ENCODE measurements at regions not wholly inside any gene's neighbourhood (a gene's known extent, or its start where the extent isn't known, plus 50 kb on each side); places are given as distances from the start of the nearest gene placed in this dataset.
"Not testable (repeated sequence)": the region's sequence is repeated elsewhere in the genome, so short reads cannot be mapped to it uniquely, and the experiment has no call there.

DNA sequence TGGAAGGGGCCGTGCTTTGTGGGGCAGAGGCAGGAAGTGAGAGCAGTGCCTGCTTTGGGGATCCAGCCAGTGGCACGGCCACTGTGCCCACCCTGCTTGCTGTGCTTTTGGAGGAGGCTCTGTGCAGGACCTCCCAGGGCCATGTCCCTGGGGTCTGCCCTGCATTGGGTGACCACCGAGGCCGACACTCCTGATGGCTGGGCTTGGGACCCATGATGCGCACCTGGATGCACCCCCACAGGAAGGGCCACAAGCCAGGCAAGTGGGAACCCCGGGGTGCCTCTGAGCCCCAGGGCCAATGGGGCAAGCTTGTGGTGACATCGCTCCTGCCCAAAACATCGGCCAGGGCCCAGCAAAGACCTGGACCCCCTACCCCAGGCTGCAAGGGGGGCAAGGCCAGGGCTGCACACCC, 738.6 kb upstream of the GJE1 start:
- Histone ChIP-seq H2AFZ (ENCODE audit: low read length) (no peak overlapping the region), H3K36me3 (replicated peaks; ENCODE audit: insufficient read depth, low read length) (no peaks in the 10 kb centered on the region), H3K4me2 (ENCODE audit: low read depth, low read length) (no peak overlapping the region), H3K4me1 (ENCODE audit: low read length) (no peaks in the 10 kb centered on the region), H3K79me2 (ENCODE audit: low read length) (no peaks in the 10 kb centered on the region), H3K27me3 (replicated peaks; ENCODE audit: insufficient read depth, low read length) (no peaks in the 10 kb centered on the region), H3K27ac (ENCODE audit: low read length) (no peak overlapping the region), H3K4me3 (ENCODE audit: low read length) (no peak overlapping the region), H3K9me3 (replicated peaks; ENCODE audit: insufficient read depth, low read length) (no peaks in the 10 kb centered on the region), H3K9ac (ENCODE audit: low read length) (no peak overlapping the region), H3K9me2 (replicated peaks; ENCODE audit: insufficient read depth, low read length) (no peaks in the 10 kb centered on the region), H3F3A (ENCODE audit: insufficient read depth, low read length) (no peaks in the 10 kb centered on the region), H4K20me1 (ENCODE audit: insufficient read depth, low read length) (no peaks in the 10 kb centered on the region)
- TF ChIP-seq, protein P1, sequence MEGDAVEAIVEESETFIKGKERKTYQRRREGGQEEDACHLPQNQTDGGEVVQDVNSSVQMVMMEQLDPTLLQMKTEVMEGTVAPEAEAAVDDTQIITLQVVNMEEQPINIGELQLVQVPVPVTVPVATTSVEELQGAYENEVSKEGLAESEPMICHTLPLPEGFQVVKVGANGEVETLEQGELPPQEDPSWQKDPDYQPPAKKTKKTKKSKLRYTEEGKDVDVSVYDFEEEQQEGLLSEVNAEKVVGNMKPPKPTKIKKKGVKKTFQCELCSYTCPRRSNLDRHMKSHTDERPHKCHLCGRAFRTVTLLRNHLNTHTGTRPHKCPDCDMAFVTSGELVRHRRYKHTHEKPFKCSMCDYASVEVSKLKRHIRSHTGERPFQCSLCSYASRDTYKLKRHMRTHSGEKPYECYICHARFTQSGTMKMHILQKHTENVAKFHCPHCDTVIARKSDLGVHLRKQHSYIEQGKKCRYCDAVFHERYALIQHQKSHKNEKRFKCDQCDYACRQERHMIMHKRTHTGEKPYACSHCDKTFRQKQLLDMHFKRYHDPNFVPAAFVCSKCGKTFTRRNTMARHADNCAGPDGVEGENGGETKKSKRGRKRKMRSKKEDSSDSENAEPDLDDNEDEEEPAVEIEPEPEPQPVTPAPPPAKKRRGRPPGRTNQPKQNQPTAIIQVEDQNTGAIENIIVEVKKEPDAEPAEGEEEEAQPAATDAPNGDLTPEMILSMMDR (IDR thresholded peaks at IDR 0.05; ENCODE audit: low read length): no peak
- no peak for TF ChIP-seq EZH2phosphoT487 (IDR thresholded peaks at IDR 0.05; ENCODE audit: low read length)
- TF ChIP-seq EZH2 (optimal IDR thresholded peaks at IDR 0.05; ENCODE audit: low read depth, low read length): no peak
- no peak for DNase-seq

DNA sequence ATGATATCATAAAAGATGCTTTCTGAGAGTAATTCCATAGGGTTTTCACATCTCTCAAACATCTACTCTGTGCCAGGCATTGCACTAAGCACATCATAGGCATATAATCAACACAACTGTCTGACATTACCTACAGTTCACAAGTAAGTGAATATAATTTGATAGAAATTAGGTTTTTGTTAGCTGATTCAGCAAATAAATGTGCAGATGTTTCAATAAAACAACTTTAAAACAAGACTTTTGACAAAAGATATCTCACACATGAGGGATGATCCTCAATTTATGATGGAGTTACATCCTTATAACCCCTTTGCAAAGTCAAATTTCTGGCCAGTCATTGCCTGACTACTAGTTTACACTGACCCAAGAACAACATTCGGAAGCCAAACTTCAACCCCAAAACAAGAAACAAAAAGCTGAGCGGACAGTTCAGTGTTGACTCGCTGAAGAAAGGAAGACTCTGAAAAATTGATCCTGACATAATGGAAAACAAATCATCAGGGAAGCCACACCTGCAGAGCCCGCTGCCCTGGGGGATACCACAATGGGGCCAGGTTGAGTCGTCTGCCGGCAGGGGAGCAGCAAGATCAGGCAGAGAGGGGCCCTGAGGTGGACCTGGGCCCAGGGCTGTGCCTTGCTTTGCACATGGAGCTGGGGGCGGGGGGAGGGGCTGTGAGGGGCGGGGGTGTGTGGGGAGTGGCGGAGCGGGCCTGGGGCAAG, 739.2 kb upstream of the GJE1 start:
- Histone ChIP-seq H3K36me3 (replicated peaks; ENCODE audit: insufficient read depth, low read length) (no peaks in the 10 kb centered on the region), H4K20me1 (ENCODE audit: insufficient read depth, low read length) (no peaks in the 10 kb centered on the region), H3K4me3 (ENCODE audit: low read length) (no peak overlapping the region), H3K9me3 (replicated peaks; ENCODE audit: insufficient read depth, low read length) (no peaks in the 10 kb centered on the region), H3K9ac (ENCODE audit: low read length) (no peak overlapping the region), H3F3A (ENCODE audit: insufficient read depth, low read length) (no peaks in the 10 kb centered on the region), H3K79me2 (ENCODE audit: low read length) (no peaks in the 10 kb centered on the region), H3K9me2 (replicated peaks; ENCODE audit: insufficient read depth, low read length) (no peaks in the 10 kb centered on the region), H3K27ac (ENCODE audit: low read length) (no peak overlapping the region), H3K4me1 (ENCODE audit: low read length) (no peaks in the 10 kb centered on the region), H3K4me2 (ENCODE audit: low read depth, low read length) (no peak overlapping the region), H3K27me3 (replicated peaks; ENCODE audit: insufficient read depth, low read length) (no peaks in the 10 kb centered on the region), H2AFZ (ENCODE audit: low read length) (no peak overlapping the region)
- TF ChIP-seq EZH2 (optimal IDR thresholded peaks at IDR 0.05; ENCODE audit: low read depth, low read length): no peak
- TF ChIP-seq, protein P1 (IDR thresholded peaks at IDR 0.05; ENCODE audit: low read length): no peak
- TF ChIP-seq EZH2phosphoT487 (IDR thresholded peaks at IDR 0.05; ENCODE audit: low read length): no peak
- DNase-seq: no peak

DNA sequence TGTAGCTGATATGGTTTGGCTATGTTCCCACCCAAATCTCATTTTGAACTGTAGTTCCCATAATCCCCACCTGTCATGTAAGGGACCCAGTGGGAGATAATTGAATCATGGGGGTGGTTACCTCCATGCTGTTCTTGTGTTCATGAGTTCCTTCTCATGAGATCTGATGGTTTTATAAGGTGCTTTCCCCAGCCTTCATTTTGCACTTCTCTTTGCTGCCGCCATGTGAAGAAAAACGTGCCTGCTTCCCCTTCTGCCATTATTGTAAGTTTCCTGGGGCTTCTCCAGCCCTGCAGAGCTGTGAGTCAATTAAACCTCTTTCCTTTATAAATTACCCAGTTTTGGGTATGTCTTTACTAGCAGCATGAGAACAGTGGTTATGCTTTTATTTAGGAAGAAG, 741.6 kb upstream of the GJE1 start:
- H3K79me2 ChIP-seq (ENCODE audit: low read length); H3K9ac ChIP-seq (ENCODE audit: low read length); H3K9me3 ChIP-seq (replicated peaks; ENCODE audit: insufficient read depth, low read length); H4K20me1 ChIP-seq (ENCODE audit: insufficient read depth, low read length); DNase-seq; H2AFZ ChIP-seq (ENCODE audit: low read length); H3K4me2 ChIP-seq (ENCODE audit: low read depth, low read length); H3K27me3 ChIP-seq (replicated peaks; ENCODE audit: insufficient read depth, low read length); H3K9me2 ChIP-seq (replicated peaks; ENCODE audit: insufficient read depth, low read length); H3K27ac ChIP-seq (ENCODE audit: low read length); H3K36me3 ChIP-seq (replicated peaks; ENCODE audit: insufficient read depth, low read length); H3K4me1 ChIP-seq (ENCODE audit: low read length); H3K4me3 ChIP-seq (ENCODE audit: low read length); H3F3A ChIP-seq (ENCODE audit: insufficient read depth, low read length): not testable (repeated sequence)

DNA sequence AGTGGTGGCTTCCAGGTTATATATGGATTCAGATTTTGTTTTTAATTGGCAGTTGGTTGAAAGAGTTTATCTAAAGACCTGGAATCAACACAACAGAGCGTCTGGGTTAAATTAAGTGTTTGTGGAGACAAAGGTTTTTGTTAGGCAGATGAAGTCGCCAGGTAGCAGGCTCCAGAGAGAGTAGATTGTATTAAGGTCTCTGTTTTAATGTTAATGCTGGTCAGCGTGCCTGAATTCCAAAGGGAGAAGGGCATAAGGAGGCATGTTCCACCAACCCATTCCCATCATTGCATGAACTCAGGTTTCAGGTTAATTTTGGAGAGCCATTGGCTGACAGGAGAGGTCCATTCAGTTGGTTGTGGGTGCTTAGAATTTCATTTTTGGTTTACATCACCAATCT, 744.1 kb upstream of the GJE1 start:
- TF ChIP-seq, protein P1 (IDR thresholded peaks at IDR 0.05; ENCODE audit: low read length): no peak
- no peak for TF ChIP-seq EZH2 (optimal IDR thresholded peaks at IDR 0.05; ENCODE audit: low read depth, low read length)
- no peak for TF ChIP-seq EZH2phosphoT487 (IDR thresholded peaks at IDR 0.05; ENCODE audit: low read length)
- DNase-seq: no peak

More for the DNA sequence above, 744.1 kb upstream of the GJE1 start:
- no peaks in the 10 kb centered on the region for H3K4me1 ChIP-seq (ENCODE audit: low read length)
- no peaks in the 10 kb centered on the region for H3K79me2 ChIP-seq (ENCODE audit: low read length)
- H3K27ac ChIP-seq (ENCODE audit: low read length): no peak overlapping the region
- no peak overlapping the region for H3K9ac ChIP-seq (ENCODE audit: low read length)
- no peak overlapping the region for H3K4me2 ChIP-seq (ENCODE audit: low read depth, low read length)
- no peak overlapping the region for H2AFZ ChIP-seq (ENCODE audit: low read length)
- H3K4me3 ChIP-seq (ENCODE audit: low read length): no peak overlapping the region
- H3K27me3 ChIP-seq (replicated peaks; ENCODE audit: insufficient read depth, low read length): no peaks in the 10 kb centered on the region
- H3K9me3 ChIP-seq (replicated peaks; ENCODE audit: insufficient read depth, low read length): no peaks in the 10 kb centered on the region
- H3K36me3 ChIP-seq (replicated peaks; ENCODE audit: insufficient read depth, low read length): no peaks in the 10 kb centered on the region
- H3K9me2 ChIP-seq (replicated peaks; ENCODE audit: insufficient read depth, low read length): no peaks in the 10 kb centered on the region
- no peaks in the 10 kb centered on the region for H3F3A ChIP-seq (ENCODE audit: insufficient read depth, low read length)
- no peaks in the 10 kb centered on the region for H4K20me1 ChIP-seq (ENCODE audit: insufficient read depth, low read length)
